Epithelial cell of esophagus (primary cell): ENCODE measurements at regions not wholly inside any gene's neighbourhood (a gene's known extent, or its start where the extent isn't known, plus 50 kb on each side); places are given as distances from the start of the nearest gene placed in this dataset.
"Not testable (repeated sequence)": the region's sequence is repeated elsewhere in the genome, so short reads cannot be mapped to it uniquely, and the experiment has no call there.

Experiments used
- DNase-seq: peaks from one replicate; pipeline ENCODE4 v3.0.0; 2010; ENCODE audit warnings: low read depth
- H3K4me3 ChIP-seq: 2 replicates; pipeline ENCODE4 v1.5.1; 2011; ENCODE audit warnings: mild to moderate bottlenecking, low read length, control low read depth
- TF ChIP-seq, protein P1 (sequence below): IDR thresholded peaks from 2 replicates; pipeline ENCODE4 v1.5.1; 2011; ENCODE audit warnings: low read depth, mild to moderate bottlenecking, low read length, control low read depth, inconsistent platforms; ENCODE audit not compliant: insufficient read depth; ENCODE audit errors: missing control alignments

DNA sequence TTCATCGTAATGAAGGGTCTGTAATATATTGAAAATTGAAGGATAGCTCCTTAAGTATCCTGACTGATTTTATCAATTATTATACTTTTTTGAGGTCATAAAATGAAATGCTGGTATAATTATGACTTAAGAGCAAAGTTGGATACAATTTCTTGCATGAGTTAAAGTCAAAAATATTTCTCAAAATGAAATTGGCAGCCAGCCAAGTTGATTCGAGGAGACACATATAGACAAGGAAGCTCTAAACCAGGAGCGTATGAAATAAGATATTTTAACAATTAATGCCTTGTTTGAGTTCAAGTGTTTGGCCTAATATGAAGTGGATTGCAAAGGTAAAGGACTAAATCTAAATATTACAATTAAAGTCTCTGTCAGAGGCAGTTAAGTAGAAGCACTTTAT is 260.4 kb upstream of the DSEL start:
- DNase-seq, result peak; percentile 46
- TF ChIP-seq, protein P1, sequence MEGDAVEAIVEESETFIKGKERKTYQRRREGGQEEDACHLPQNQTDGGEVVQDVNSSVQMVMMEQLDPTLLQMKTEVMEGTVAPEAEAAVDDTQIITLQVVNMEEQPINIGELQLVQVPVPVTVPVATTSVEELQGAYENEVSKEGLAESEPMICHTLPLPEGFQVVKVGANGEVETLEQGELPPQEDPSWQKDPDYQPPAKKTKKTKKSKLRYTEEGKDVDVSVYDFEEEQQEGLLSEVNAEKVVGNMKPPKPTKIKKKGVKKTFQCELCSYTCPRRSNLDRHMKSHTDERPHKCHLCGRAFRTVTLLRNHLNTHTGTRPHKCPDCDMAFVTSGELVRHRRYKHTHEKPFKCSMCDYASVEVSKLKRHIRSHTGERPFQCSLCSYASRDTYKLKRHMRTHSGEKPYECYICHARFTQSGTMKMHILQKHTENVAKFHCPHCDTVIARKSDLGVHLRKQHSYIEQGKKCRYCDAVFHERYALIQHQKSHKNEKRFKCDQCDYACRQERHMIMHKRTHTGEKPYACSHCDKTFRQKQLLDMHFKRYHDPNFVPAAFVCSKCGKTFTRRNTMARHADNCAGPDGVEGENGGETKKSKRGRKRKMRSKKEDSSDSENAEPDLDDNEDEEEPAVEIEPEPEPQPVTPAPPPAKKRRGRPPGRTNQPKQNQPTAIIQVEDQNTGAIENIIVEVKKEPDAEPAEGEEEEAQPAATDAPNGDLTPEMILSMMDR, result no peak
- H3K4me3 ChIP-seq, result no peak overlapping the region

DNA sequence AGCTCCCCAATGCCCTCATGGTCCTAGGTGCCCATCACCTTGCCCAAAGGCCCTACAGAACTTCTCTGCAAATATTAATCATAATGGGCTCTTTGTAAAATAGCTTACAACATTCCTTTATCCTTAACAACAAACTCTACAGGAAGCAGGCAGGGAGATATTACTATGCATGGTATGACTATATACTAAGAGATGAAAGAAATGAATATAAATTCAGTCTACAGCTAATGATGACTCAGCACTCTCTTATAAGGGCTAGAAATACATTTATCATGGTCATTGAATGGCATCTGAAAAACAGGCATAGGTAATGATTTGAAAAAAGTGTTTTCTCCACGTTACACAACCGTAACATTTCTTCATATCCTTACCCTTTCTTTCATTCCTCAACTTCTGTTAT is 254.8 kb upstream of the DSEL start:
- peak; percentile 82 for DNase-seq
- no peak overlapping the region for H3K4me3 ChIP-seq
- TF ChIP-seq, protein P1, result no peak

DNA sequence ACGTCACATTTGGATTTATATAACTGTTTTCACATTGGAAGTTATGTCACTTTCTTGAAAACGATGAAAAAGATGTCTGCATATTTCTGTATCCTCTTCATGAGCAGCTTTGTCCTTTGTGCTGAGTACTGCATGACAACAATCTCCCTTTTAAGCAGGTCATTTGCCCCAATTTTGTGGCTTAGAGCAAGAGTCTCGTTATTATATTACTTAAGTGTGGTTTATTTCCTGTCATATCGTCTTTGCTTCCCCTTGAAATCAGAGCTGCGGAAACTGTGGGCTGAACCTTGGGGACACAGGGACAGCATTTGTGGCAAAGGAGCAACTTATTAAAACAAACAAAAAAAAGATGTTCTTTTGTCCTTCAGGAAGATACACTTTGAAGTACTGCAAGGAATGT is 254.0 kb upstream of the DSEL start:
- H3K4me3 ChIP-seq, result no peak overlapping the region
- DNase-seq, result no peak
- TF ChIP-seq, protein P1, result no peak

DNA sequence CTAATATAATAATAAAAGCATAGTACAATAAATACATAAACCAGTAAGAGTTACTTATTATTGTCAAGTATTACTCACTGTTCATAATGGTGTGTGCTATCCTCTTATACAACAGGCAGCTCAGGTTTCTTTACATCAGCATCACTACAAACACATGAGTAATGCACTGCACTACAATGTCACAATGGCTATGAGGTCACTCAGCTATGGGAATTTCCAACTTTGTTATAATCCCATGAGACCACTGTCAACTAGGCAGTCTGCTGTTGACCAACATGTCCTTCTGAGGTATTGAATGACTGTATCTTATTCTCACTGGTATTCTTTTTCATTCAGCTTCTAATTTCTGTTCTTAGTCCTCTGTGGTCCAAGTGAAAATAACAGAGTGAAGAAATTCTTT is 250.4 kb upstream of the DSEL start:
- H3K4me3 ChIP-seq, result no peak overlapping the region
- peak; percentile 97 for DNase-seq
- TF ChIP-seq, protein P1, result no peak

DNA sequence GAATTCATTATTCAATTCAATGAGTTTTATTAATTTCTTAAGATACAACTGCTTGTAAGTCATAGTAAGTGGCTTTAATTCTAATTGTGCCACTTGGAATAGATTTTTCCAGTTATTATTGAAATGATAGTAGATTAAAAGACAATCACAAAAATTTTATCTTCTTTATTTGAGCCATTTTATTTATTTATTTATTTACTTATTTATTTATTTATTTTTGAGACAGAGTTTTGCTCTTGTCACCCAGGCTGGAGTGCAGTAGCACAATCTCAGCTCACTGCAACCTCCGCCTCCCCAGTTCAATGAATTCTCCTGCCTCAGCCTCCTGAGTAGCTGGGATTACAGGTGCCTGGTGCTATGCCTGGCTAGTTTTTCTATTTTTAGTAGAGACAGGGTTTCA is 235.7 kb upstream of the DSEL start:
- not testable (repeated sequence) for H3K4me3 ChIP-seq, DNase-seq

DNA sequence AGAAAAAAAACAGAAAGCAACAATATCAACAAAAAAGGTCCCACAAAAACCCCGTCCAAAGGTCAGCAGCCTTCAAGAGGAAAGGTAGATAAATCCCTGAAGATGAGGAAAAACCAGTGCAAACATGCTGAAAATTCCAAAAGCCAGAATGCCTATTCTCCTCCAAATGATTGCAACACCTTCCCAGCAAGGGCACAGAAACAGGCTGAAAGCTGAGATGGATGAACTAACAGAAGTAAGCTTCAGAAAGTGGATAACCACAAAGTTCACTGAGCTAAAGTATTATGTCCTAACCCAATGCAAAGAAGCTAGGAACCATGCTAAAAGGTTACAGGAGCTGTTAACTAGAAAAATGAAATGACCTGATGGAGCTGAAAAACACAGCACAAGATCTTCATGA is 226.4 kb upstream of the DSEL start:
- peak; percentile 17 for DNase-seq
- TF ChIP-seq, protein P1, result no peak

DNA sequence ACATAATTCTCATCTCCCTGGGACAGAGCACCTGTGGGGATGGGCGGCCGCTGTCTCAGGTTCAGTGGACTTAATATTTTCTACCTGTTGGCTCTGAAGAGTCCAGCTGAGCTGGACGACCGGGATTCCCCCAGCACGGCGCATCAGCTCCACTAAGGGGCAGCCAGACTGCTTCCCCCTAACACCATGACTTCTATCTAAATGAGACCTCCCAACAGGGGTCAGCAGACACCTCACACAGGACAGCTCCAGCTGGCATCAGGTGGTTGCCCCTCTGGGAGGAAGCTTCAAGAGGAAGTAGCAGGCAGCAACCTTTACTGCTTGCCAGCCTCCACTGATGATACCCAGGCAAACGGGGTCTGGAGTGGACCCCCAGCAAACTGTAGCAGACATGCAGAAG is 226.0 kb upstream of the DSEL start:
- TF ChIP-seq, protein P1, result no peak
- no peak overlapping the region for H3K4me3 ChIP-seq
- no peak for DNase-seq

More for the DNA sequence above, 226.4 kb upstream of the DSEL start:
- H3K4me3 ChIP-seq, result no peak overlapping the region

DNA sequence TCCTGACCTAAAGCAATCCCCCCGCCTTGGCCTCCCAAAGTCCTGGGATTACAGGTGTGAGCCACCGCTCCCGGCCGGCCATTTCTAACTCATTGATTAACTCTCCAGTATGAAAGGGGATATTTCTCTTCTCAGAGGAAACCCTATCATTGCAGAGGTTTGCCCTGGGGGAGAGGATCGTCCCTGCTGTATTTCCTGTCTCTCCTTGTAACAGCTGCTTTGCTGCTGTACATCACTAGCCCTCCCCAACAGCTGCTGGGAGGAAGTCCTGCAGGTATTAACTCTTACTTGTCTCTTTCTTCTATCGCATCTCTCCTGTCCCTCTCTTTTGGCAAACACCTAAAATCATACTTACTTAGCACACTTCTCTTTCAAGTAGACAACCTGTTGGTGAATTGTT is 219.0 kb upstream of the DSEL start:
- peak; percentile 35 for DNase-seq
- TF ChIP-seq, protein P1, result no peak
- no peak overlapping the region for H3K4me3 ChIP-seq
